HEK293T (cell line): ENCODE measurements at regions not wholly inside any gene's neighbourhood (a gene's known extent, or its start where the extent isn't known, plus 50 kb on each side); places are given as distances from the start of the nearest gene placed in this dataset.

Experiments
- BHLHE40 ChIP-seq: fragments of 450-650 bp; IDR thresholded peaks from 2 replicates; pipeline ENCODE4 v1.6.1; 2016; ENCODE audit warnings: mild to moderate bottlenecking, moderate library complexity, borderline replicate concordance
- FOXA1 ChIP-seq: fragments of 450-650 bp; IDR thresholded peaks from 2 replicates; pipeline ENCODE4 v1.6.1; 2016; ENCODE audit warnings: mild to moderate bottlenecking
- FOXK2 ChIP-seq: fragments of 450-650 bp; IDR thresholded peaks from 2 replicates; pipeline ENCODE4 v1.6.1; 2016; ENCODE audit warnings: mild to moderate bottlenecking
- FOXM1 ChIP-seq: fragments of 450-650 bp; IDR thresholded peaks from 2 replicates; pipeline ENCODE4 v1.6.1; 2017; ENCODE audit warnings: mild to moderate bottlenecking, borderline replicate concordance
- PKNOX1 ChIP-seq: fragments of 450-650 bp; IDR thresholded peaks from 2 replicates; pipeline ENCODE4 v1.6.1; 2016

GRCh38 chr5:68398146-68398812, 182.7 kb downstream of the PIK3R1 start:
- TF ChIP-seq FOXM1 (no peak), PKNOX1 (no peak), BHLHE40 (no peak), FOXA1 (no peak), FOXK2 (no peak)
